ENCODE measurements at regions not wholly inside any gene's neighbourhood (a gene's known extent, or its start where the extent isn't known, plus 50 kb on each side); places are given as distances from the start of the nearest gene placed in this dataset.

GRCh38 chr6:165760803-165761185 is 97.8 kb upstream of the PDE10A start:
- ATAC-seq (ENCODE audit: low FRiP score): no peak

GRCh38 chr6:165760126-165760802 is 97.2 kb upstream of the PDE10A start:
- TF ChIP-seq, protein P1, sequence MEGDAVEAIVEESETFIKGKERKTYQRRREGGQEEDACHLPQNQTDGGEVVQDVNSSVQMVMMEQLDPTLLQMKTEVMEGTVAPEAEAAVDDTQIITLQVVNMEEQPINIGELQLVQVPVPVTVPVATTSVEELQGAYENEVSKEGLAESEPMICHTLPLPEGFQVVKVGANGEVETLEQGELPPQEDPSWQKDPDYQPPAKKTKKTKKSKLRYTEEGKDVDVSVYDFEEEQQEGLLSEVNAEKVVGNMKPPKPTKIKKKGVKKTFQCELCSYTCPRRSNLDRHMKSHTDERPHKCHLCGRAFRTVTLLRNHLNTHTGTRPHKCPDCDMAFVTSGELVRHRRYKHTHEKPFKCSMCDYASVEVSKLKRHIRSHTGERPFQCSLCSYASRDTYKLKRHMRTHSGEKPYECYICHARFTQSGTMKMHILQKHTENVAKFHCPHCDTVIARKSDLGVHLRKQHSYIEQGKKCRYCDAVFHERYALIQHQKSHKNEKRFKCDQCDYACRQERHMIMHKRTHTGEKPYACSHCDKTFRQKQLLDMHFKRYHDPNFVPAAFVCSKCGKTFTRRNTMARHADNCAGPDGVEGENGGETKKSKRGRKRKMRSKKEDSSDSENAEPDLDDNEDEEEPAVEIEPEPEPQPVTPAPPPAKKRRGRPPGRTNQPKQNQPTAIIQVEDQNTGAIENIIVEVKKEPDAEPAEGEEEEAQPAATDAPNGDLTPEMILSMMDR (IDR thresholded peaks at IDR 0.05): no peak
- ATAC-seq (ENCODE audit: low FRiP score): no peak
- no peak for DNase-seq (ENCODE audit: low spot score)

More at GRCh38 chr6:165760803-165761185, 97.8 kb upstream of the PDE10A start:
- no peak for DNase-seq (ENCODE audit: low spot score)
- TF ChIP-seq, protein P1 (IDR thresholded peaks at IDR 0.05): no peak

- no peak for ATAC-seq (ENCODE audit: low FRiP score)
- TF ChIP-seq, protein P1 (IDR thresholded peaks at IDR 0.05): no peak
Observed at GRCh38 chr6:165758441-165758840, 95.4 kb upstream of the PDE10A start.

DNA sequence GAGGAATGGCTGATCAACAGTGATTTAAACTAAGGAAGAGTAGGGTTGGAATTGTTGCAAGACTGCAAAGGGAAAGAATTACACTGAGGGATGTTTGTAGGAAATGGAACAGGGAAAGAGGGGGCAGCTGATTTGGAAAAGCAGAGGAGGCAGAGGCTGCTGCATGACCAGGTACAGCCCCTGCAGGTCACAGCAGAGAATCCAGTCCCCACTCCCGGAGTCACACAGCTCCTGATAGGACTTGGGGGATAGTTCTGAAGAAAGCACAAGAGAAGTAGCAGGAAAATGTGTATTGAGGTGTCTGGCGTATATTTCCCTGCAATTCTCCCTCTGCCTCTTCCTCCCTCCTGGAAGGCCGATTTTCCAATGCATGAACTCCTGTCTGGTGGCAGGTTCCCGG is 92.5 kb upstream of the PDE10A start:
- no peak for DNase-seq (ENCODE audit: low spot score)
- TF ChIP-seq, protein P1 (IDR thresholded peaks at IDR 0.05): no peak
- ATAC-seq (ENCODE audit: low FRiP score): no peak

More at GRCh38 chr6:165758441-165758840, 95.4 kb upstream of the PDE10A start:
- no peak for DNase-seq (ENCODE audit: low spot score)

GRCh38 chr6:165753506-165753905 is 90.5 kb upstream of the PDE10A start:
- no peak for DNase-seq (ENCODE audit: low spot score)
- ATAC-seq (ENCODE audit: low FRiP score): no peak
- TF ChIP-seq, protein P1 (IDR thresholded peaks at IDR 0.05): no peak

- TF ChIP-seq, protein P1 (IDR thresholded peaks at IDR 0.05): no peak
- no peak for ATAC-seq (ENCODE audit: low FRiP score)
- DNase-seq (ENCODE audit: low spot score): no peak
Observed at GRCh38 chr6:165752451-165752850, 89.4 kb upstream of the PDE10A start.

- TF ChIP-seq, protein P1 (IDR thresholded peaks at IDR 0.05): no peak
- ATAC-seq (ENCODE audit: low FRiP score) (no peak), DNase-seq (ENCODE audit: low spot score) (no peak)
Observed at GRCh38 chr6:165751486-165751885, 88.4 kb upstream of the PDE10A start.

Measured in omental fat pad (tissue), 3 donors.